HG03520 (cell line): ENCODE measurements at regions not wholly inside any gene's neighbourhood (a gene's known extent, or its start where the extent isn't known, plus 50 kb on each side); places are given as distances from the start of the nearest gene placed in this dataset.

ENCODE experiments used
- ATAC-seq: cut with Tn5 transposase; IDR thresholded peaks from one replicate; pipeline ENCODE4 v1.9.1; 2021; ENCODE audit warnings: mild to moderate bottlenecking, moderate library complexity; ENCODE audit not compliant: unreplicated experiment

DNA sequence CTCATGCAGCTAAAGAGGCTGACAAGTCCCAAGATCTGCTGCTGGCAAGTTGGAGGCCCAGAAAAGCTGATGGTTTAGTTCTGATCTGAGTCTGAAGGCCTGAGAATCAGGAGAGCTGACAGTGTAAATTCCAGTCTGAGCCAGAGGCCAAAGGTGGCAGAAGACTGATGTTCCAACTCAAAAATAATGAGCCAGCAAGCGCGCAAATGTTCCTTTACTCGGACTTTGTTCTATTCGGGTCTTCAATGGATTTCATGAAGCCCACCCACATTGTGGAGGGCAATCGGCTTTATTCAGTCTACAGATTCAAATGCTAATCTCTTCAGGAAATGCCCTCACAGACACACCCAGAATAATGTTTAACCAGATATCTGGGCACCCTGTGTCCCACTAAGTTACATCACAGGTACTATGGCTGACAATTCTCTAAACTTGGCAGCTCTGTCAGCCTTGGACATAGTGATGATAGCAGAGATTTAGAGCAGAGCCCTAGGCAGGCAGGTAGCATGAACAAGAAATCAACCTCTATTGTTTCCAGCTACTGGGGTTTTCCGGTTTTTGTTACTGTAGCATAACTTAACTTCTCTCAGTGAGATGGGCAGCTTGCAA, 318.5 kb downstream of the HRH4 start:
- ATAC-seq, result no peak

DNA sequence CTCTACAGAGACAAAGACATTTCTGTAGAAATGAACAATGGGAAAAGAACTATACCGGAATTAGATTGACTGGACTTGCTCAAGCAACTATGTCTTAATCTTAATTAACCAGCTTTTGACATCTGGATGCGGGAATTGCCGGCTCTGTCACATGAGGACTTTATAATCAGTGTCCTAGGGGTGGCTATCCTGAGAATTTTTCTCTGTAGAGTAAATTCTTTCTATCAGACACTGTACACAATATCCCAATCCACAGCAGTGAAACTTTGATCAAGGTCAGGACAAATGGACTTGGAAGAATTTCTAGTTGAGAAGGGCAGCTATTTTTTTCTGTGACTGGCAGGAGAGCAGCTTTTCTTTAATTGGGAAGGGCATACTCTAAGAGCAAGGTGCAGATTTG, 322.1 kb downstream of the HRH4 start:
- ATAC-seq, result no peak

DNA sequence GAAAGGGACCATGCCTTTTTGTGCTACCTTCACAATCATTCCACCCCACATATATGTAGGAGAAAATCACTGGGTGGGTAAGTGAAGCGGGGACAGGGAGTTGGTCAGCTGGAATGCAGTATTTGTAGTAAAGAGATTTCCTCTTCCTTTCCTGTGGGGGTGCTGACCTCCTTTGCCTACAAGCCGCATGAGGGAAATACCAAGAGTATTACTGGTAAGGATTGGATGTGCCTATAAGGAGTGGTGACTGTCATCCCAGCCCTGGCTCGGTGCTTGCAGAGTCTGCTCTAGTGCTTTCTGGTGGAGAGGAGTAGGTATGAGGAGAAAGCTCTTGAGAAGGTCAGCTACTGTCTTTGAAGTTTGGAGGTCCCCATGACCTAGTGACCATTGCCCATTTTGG, 324.6 kb downstream of the HRH4 start:
- ATAC-seq, result no peak

DNA sequence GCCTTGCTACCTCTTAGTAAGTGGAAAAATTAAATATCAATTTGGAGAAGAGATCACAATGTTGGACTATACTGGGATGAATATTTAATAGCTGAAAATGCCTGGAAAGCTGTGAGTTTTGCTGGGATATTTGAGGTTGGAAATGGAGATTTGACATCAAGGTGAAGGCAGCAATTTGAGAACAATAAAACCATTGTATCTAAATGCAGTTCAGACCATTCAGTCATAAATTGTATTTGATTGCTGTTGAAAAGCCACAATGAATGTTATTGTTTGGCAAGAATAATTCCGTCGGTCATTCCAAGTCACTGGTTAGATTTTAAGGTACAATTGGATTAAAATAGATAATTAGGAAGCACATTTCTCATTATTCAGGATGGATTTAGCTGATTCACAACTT, 325.6 kb downstream of the HRH4 start:
- no peak for ATAC-seq

DNA sequence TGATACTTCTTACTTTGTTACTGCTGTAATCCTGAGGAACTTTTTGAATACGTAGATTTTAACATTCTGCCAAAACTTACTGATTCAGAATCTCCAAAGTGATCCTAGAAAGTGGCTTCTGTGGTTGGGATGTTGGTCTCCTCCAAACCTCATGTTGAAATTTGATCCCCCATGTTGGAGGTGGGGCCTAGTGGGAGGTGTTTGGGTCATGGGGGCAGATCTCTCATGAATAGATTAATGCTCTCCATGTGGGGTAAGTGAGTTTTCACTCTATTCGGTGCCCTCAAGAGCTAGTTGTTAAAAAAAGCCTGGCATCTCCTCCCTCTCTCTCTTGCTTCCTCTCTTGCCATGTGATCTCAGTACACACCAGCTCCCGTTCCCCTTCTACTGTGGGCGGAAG, 329.9 kb downstream of the HRH4 start:
- no peak for ATAC-seq

DNA sequence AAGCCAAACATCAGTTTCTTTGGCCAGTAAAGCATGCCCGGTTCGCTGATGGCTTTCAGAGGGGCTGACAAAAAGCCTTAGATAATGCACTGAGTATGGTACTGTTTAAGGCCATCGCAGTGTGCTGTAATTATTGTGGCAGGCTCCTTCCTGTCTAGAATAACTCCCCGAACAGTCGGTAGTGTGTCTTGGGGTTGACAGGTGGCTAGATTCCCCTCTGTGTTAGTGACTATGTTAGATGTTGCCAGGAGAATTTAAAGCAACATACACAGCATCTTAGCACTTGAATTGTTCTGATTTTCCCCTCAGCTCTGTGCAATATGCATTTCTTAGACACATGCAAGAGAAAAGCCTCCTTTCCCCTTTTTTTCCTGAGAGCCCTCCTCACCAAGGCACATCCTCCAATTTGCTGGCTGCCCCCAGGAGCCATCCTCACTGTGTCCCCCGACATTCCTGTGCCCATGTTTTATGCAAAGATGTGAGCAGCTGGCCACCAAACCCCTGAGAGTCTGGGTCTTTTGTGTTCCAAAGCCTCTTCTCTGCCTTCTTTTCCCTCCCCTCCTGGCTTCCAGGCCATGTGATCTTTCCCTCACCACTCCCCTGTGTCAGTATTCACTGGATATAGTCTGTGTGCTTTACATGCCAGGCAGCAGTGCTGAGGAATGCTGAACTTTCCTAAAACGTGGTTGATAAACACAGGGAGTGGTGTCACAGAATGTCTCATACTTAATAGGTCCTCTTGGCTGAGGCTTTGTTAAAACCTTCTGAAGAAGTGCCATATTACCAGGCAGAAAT, 331.5 kb downstream of the HRH4 start:
- ATAC-seq, result no peak

DNA sequence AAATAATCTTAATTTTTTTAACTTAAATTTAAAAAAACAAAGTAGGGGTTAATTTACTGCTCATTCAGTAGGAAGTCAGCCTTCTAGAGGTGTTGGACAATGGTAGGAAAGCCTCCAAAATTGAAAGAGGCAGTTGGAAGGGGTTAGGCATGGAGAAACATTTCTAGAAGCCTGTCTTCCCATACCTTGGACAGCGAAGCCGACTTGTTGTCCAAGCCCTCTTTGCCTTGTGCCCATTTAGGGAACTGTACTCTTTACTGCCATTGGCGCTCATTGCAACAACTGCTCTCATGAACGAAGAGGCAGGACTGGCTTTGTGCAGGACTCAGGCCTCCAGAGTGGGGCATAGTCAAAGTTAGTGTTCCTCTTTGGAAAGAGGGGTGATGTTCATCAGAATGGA, 333.3 kb downstream of the HRH4 start:
- ATAC-seq, result no peak

DNA sequence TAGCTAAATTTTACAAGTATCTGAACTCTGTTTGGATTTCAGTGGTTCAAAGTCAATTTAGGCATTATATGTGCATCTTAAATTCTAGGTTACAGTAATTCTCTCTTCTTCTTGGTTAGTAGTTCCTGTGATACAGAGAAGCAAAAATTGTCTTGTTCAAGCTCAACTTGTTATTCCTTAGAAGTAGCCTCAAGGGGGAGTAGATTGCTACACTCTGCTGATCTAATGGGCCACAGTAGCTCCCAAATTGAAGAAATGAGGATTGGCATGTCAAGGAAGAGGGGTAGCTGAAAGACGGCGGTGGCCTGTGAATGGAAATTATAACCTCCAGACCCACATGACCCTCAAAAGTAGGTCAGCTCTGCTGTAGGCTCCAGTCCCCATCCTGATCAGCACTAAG, 334.7 kb downstream of the HRH4 start:
- ATAC-seq, result no peak

DNA sequence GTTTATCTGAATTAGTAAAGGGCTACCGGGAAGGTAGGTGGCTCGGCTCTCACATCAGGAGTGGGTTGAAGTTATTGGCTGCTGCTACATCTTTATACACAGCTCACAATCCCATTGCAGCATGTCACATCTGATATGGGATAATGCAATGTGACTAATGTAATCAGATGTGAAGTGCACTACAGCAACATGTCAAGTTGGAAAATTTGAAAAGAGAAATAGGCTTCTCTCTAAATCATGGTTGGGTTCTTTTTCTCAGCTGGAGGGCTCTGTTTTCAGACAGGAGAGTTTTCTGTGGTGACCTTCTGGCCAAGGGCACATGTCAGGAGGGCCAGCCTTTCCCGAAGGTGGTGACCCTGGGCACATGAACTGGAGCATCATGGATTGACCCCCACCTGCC, 337.5 kb downstream of the HRH4 start:
- ATAC-seq, result no peak

DNA sequence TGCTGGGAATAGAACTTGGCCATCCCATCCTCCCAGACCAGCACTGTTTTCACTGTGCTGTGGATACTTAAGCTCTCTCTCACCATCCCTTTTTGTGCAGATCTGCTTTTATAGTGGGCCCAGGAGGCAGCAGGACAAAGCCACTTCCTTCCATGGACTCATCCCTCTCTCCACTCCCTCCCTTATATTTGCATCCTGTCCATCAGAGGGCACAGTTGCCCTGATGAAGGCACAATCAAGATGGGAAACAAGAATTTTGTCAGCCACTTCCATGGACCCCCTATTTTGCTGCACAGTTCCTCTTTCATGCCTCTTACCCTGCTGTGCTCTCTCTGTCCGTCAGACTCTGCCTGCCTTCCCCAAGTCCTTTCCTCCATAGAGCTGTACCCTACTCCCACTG, 338.7 kb downstream of the HRH4 start:
- no peak for ATAC-seq

DNA sequence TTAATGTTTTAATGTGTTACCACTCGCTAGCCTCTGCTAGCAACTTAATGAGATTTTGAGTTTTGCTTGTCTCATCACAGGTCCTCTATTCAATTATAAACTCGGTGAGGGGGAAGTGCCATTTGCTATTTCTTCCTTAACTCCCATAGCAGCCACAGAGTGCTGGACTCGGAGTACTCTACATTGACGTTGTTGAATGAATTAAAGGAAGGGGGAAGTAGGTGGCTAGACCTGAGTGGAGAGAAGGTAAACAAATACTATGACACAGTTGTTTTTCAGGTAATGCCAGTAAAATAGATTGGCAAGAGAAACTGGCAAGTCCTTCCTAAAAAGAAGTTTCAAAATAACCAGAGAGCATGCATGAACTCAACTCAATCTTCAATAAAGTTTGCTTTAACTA, 339.3 kb downstream of the HRH4 start:
- no peak for ATAC-seq

DNA sequence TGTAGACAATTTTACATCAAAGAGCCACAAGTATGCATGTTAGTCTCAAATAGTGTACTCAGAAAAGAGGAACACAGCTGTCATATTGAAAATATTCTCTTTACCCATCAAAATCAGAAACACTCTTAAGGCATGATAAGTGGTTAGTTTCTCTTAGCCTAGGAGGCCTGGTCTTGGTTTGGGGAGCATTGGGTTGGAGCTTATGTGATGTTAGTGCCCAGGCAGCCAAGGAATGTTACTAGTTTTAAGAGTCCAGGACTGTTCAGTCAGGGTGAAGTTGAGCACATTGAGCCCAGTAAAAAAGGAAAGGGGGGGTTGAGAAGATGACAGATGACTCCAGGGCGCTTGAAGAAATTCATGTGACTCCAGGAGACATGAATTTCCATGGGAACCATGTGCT, 340.6 kb downstream of the HRH4 start:
- ATAC-seq, result no peak

DNA sequence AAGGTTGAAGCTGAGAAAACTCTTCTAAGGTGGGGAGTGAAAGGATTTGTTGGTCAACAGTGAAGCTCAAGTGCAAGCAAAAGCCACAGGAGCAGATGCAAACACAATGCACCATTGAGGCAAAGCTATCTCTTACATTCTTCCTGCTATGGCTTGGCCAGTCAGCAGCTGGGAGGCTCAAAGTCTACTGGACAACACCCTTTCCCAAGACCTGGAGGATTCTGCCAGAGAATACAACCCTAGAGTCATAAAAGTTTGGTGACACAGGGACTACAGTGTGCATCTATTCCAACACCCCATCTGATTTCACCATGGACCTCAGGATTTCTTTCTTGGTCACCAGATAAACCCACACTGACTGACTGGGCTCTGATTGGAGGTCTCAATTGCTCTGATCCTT, 342.0 kb downstream of the HRH4 start:
- ATAC-seq, result no peak

DNA sequence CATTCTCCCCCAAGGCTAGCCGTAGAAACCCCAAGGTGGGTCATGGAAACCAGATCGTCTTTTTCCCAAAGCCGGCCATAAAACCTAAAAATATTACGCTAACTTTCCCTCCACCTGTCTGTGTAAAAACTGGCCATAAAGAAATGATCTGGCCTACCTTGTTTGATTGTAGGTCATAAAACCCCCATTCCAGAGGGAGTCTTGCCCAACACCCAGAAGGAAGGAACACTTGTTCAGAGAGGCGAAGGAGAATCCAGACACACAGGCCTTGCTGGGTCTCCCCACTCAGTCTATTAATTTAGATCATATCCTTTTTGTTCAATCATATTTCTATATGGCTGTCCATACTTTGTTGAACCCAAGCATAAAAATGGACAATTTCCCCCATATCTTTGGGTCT, 344.7 kb downstream of the HRH4 start:
- ATAC-seq, result no peak

DNA sequence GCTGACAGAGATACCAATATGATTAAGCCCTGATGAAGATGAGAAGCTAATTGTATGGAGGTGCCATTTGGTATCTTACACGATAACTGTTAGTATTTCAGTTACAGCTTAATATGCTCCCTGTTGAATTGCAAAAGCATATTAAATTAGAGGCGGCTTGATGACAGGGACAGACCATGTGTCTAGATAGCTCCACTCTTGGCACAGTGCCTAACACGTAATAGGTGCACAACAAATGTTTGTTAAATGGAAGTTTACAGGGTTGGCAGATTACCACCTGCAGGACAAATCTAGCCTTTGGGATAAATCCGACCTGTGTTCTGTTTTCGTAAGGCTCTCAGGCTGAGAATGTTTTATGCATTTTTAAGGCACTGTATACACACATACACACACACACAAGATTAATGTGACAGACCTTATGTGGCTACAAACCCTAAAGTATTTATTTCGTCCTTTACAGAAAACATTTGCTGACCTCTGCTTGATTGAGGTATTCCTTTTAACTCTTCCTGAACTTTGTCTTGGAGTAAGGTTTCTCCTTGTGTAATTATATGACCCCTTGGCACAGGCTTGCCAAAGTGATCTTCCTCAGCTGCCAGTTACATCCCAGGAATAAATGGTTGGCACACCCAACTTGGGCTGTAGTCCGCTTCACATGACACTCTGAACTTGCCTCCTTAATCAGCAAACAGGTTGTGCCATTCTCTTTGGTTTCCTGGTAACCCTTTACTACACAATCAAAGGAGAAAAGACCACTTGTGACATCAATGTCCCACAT, 348.9 kb downstream of the HRH4 start:
- no peak for ATAC-seq

DNA sequence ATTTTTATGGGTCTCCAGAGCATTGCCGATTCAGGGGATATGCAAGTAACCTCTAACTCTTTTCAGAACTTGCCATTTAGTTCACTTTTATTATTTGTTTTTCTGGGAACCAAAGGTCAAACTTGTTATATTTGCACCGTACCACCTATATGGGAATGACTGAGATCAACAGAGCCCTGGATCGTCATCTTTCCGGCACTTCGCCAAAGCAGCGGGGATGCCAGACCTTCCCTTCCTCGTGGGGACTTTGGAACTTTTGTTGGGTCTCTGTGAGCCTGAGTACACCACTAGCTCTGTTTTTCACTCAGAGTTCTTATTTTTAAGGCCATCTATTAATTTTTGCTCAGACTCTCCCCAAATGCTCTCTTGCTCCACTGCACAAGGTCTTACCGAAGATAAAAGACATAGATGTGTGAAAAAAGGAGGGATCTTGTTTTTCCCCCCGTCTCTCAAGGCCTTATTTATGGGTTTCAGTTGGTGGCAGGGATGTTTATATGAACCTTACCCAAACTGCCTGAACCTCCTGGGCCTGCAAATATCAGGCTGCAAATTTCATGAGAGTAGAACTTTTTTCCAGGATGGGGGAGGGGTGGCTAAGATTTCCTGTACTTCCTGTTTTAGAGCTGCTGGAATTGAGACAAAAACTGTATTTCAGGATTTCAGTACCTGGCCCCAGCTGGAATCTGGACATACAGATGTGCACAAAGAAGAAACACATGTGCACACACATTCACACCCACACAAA, 350.3 kb downstream of the HRH4 start:
- ATAC-seq, result no peak

DNA sequence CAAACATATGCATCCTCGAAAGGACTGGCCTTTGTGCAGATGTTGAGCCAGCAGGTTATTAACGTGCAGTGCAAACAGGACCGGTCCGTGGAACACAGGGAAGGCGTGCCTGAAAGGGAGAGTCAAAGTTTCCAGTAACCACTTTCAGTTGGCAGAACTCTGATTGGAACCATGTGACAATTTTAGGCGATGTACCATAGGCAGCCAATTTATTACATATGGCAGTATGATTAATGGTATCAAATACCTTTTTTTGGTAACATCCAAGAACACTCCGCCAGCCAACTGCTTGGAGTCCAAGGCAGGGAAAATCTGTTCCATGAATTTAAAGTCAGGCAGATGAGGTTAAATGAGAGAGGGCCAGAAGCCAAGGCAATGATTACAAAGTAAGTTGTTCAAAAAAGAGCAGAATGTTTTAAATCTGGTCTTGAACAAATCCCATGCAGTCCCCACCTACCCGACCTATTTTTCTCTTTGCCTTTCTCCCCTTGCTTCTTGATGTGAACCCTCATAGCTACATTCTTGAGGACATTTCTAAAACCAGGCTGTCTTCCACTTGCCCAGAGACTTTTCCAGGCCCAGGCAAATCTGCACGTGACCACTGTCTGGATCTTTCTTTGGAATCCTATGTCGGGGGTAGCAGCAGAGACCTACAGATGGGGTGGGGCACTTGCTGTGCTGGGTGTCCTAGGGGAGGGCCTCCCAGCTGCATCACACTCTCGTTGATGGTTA, 351.7 kb downstream of the HRH4 start:
- ATAC-seq, result no peak

DNA sequence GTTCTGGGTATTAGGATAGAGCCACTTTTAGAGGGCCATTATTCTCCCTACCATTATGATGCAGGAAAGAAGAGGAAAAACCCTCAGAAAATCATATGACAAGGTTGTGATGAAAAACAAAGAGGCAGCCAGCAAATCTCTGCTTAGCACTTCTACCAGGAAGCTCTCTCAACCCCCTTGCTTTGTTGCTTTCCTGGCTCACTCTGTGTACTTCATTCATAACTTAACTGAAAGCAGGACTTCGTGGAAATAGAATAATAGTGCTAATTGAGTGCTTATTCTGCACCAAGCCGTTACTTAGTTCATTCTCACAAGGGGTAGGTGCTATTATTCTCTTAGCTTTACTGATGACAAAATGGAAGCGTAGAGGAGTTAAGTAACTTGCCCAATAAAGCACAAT, 354.1 kb downstream of the HRH4 start:
- no peak for ATAC-seq

DNA sequence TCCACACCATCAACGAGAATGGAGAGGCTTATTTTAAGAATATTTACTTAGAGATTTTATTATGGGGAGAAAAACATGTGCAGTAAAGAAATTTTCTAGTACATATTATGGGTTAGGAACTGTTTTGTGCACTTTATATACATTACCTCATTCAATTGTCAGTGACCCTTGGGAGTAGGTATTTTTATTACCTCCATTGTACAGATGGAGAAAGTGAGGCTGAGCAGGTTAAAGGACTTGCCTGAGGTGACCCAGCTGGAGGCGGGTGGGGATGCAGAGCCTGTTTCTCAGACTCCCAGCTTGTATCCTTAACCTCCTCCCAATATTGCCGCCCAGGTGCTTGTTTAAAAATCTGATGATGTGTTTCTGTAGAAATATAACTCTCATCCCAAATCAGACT, 356.7 kb downstream of the HRH4 start:
- no peak for ATAC-seq

DNA sequence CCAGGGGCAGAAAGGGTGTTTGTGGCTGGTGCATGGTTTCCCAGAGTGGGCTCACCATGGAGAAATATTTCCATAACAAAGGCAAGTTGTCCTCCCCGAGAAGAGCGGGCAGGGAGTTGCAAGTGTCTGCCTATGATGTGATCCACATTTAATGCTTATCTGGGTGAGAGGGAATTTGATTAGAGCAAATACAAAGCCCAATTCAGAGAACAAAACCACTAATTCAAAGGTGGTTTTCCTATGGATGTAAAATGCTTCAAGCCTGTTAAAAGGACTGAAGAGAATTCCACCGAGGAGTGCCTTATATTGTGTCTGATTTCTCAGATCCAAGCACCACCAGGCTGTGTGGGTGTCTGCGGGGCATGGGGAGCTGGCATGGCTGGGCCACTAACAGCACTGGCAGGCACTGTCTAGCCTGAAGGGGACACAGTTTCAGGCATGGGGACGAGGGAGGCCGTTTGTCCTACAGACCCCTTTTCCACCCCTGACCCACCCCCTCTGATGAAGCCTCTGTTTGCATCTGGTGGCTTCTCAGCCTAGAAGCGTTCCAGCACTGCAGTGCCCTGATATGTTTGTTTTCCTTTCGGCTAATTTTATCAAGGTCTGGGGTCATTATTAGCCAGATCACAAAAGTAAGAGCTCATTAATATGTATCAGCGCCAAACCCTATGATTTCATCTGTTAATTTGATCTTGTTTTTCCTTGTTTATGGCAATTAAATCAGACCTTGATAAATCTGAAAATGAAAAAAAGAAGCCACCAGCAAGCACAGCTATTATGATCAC, 357.3 kb downstream of the HRH4 start:
- no peak for ATAC-seq
